Prostate gland (tissue), 2 donors: ENCODE measurements at regions not wholly inside any gene's neighbourhood (a gene's known extent, or its start where the extent isn't known, plus 50 kb on each side); places are given as distances from the start of the nearest gene placed in this dataset.

Experiments used
- CTCF ChIP-seq, 4 experiments: fragments of 200-600 bp in 2 of 4; fragments of 450-650 bp in 2 of 4; sonication (generic) in 2 of 4; IDR thresholded peaks; 1 replicate in 3 of 4; 2 replicates in 1 of 4; pipeline ENCODE4 v1.5.1; 2016 to 2019; ENCODE audit warnings: antibody characterized with exemption in 4 of 4, mild to moderate bottlenecking in 2 of 4, moderate library complexity in 2 of 4
- POLR2A ChIP-seq: fragments of 450-650 bp; IDR thresholded peaks from one replicate; pipeline ENCODE4 v1.6.1; 2016; ENCODE audit warnings: antibody characterized with exemption, mild to moderate bottlenecking

GRCh38 chr3:175948041-175948440, 1088.9 kb downstream of the NAALADL2 start:
- TF ChIP-seq CTCF (IDR thresholded peaks at IDR 0.05): no peak
- no peak for TF ChIP-seq POLR2A
